Effector memory CD4-positive, alpha-beta T cell (primary cell): ENCODE measurements at regions not wholly inside any gene's neighbourhood (a gene's known extent, or its start where the extent isn't known, plus 50 kb on each side); places are given as distances from the start of the nearest gene placed in this dataset.
A peak's percentile ranks its signal among the peaks of the same experiment; 100 is the strongest.

Experiments
- DNase-seq, 3 donors: peaks; one replicate each; pipeline ENCODE4 v3.0.0-alpha.2; 2020
- H3K27ac ChIP-seq: 2 replicates; pipeline ENCODE4 v1.7.0; 2013; ENCODE audit warnings: mild to moderate bottlenecking, low read length, moderate library complexity; ENCODE audit not compliant: insufficient read depth, poor library complexity, severe bottlenecking
- H3K27me3 ChIP-seq: replicated peaks from 2 replicates; pipeline ENCODE4 v1.7.0; 2013; ENCODE audit warnings: mild to moderate bottlenecking, low read length; ENCODE audit not compliant: insufficient read depth, control insufficient read depth, poor library complexity, severe bottlenecking
- H3K36me3 ChIP-seq: 2 replicates; pipeline ENCODE4 v1.7.0; 2013; ENCODE audit warnings: mild to moderate bottlenecking, low read length, moderate library complexity; ENCODE audit not compliant: control insufficient read depth, insufficient read depth
- H3K4me1 ChIP-seq: 2 replicates; pipeline ENCODE4 v1.7.0; 2013; ENCODE audit warnings: low read length, mild to moderate bottlenecking; ENCODE audit not compliant: control insufficient read depth, insufficient read depth, poor library complexity, severe bottlenecking
- H3K4me3 ChIP-seq: 2 replicates; pipeline ENCODE4 v1.7.0; 2013; ENCODE audit warnings: low read length, low read depth, mild to moderate bottlenecking; ENCODE audit not compliant: insufficient read depth, poor library complexity, severe bottlenecking
- H3K9me3 ChIP-seq: 2 replicates; pipeline ENCODE4 v1.7.0; 2013; ENCODE audit warnings: mild to moderate bottlenecking, low read length, moderate library complexity; ENCODE audit not compliant: control insufficient read depth

GRCh38 chr7:128158370-128158769 is 82.7 kb upstream of the LEP start:
- no peaks in the 10 kb centered on the region for H3K9me3 ChIP-seq
- DNase-seq, result no peak
- no peaks in the 10 kb centered on the region for H3K4me1 ChIP-seq
- no peaks in the 10 kb centered on the region for H3K36me3 ChIP-seq
- no peak overlapping the region for H3K4me3 ChIP-seq
- H3K27me3 ChIP-seq, result peaks cover 7% of the 10 kb centered on the region
- H3K27ac ChIP-seq, result no peak overlapping the region

DNA sequence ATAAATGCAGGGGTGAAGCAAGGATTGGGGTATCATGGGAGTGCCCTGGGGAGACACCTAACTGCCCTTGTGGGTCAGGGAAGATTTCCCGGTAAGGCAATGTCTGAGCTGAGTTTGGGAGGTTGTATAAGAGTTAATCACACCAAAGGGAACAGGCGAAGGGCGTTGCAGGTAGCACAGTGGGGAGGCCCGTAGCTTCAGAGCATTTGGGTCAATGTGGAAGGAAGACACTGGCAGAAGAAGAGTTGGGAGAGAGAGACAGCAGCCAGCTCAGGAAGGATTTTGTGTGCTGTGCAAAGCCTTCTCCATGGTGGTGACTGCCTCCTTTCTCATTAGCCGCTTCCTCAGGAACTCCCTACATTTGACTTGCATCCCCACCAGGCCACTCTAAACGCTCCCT is 80.8 kb upstream of the LEP start:
- Histone ChIP-seq H3K27me3 (peaks cover 7% of the 10 kb centered on the region), H3K4me1 (no peaks in the 10 kb centered on the region), H3K9me3 (no peaks in the 10 kb centered on the region), H3K27ac (no peak overlapping the region), H3K36me3 (no peaks in the 10 kb centered on the region), H3K4me3 (no peak overlapping the region)
- DNase-seq, result no peak

DNA sequence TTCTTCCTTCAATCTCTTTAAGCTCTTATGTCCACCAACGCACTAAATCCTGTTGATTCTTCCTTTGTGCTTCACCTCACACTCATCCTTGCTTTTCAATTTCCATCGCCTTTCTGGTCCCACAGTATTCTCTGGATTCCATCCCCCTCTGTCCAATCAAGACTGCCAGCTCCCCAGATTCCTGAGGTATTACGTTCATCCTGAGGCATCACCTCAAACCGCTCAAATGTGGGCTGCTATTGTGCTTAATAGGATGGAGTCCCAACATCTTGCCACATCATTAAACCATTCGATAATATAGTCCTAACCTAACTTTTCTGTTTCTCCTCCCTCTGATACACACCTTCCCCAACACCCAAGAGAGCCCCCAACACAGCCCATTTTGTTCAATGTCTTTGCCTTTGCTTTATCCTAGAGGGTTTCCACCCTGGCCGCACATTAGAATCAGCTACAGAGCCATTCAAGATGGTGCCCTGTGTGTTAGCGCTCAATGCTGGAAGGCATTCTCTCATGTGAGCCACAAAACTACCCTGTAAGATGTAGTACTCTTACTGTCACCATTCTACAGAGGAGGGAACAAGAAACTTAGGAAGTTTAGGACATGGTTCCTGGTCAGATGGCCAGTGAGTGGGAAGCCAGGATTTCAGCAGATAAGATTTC is 79.5 kb upstream of the LEP start:
- no peaks in the 10 kb centered on the region for H3K4me1 ChIP-seq
- peaks cover 13% of the 10 kb centered on the region for H3K27me3 ChIP-seq
- no peak for DNase-seq
- no peak overlapping the region for H3K27ac ChIP-seq
- H3K36me3 ChIP-seq, result no peaks in the 10 kb centered on the region
- no peak overlapping the region for H3K4me3 ChIP-seq
- H3K9me3 ChIP-seq, result no peaks in the 10 kb centered on the region

- peaks cover 22% of the 10 kb centered on the region for H3K27me3 ChIP-seq
Measured at GRCh38 chr7:128162666-128163065, 78.4 kb upstream of the LEP start.

GRCh38 chr7:128163473-128163872 is 77.6 kb upstream of the LEP start:
- Histone ChIP-seq H3K27me3 (peaks cover 30% of the 10 kb centered on the region), H3K9me3 (no peaks in the 10 kb centered on the region), H3K27ac (no peak overlapping the region), H3K4me1 (peaks cover 7% of the 10 kb centered on the region), H3K36me3 (no peaks in the 10 kb centered on the region), H3K4me3 (no peak overlapping the region)
- DNase-seq, result no peak

More at GRCh38 chr7:128162666-128163065, 78.4 kb upstream of the LEP start:
- no peak for DNase-seq
- H3K27ac ChIP-seq, result no peak overlapping the region
- peaks cover under 1% of the 10 kb centered on the region for H3K4me1 ChIP-seq
- H3K36me3 ChIP-seq, result no peaks in the 10 kb centered on the region
- no peak overlapping the region for H3K4me3 ChIP-seq
- no peaks in the 10 kb centered on the region for H3K9me3 ChIP-seq

GRCh38 chr7:128164061-128164954 is 76.8 kb upstream of the LEP start:
- peaks cover 7% of the 10 kb centered on the region for H3K4me1 ChIP-seq
- no peak overlapping the region for H3K4me3 ChIP-seq
- DNase-seq, result no peak
- H3K27ac ChIP-seq, result no peak overlapping the region
- no peaks in the 10 kb centered on the region for H3K36me3 ChIP-seq
- no peaks in the 10 kb centered on the region for H3K9me3 ChIP-seq
- peaks cover 37% of the 10 kb centered on the region for H3K27me3 ChIP-seq

DNA sequence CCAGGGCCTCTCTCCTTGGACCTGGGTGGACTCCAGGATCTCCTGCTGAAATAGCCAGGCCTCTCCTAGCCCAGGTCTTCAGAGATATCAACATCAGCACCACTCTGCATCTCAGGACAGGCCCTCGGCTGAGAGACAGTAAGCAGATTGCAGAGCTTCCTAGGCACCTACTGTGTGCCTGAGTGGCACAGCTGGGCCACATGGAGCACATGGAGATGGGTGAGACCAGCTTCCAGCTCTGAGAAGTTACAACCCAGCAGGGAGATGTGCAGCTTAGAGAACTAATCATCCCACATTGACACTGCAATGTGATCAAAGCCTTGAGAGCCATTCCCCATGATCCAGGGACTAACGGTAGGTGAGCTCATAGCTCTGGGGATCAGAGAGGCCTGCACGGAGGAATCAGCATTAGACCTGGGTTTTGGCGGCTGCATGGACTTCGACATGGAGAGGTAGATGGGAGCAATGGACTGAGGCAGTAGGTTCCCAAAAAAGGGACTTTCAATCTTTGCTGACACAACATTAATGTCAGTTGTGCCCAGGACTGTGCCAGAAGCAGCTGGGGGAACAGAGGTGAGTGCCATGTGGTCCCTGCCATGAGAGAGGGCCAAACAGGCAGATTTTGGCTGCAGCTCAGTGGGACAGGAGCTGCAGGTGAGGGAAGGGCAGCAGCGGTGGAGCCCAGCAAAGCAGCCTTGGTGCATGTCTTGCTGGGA is 76.0 kb upstream of the LEP start:
- H3K27me3 ChIP-seq, result peaks cover 37% of the 10 kb centered on the region
- H3K9me3 ChIP-seq, result no peaks in the 10 kb centered on the region
- H3K27ac ChIP-seq, result no peak overlapping the region
- peaks cover 7% of the 10 kb centered on the region for H3K4me1 ChIP-seq
- H3K4me3 ChIP-seq, result no peak overlapping the region
- H3K36me3 ChIP-seq, result no peaks in the 10 kb centered on the region
- no peak for DNase-seq

DNA sequence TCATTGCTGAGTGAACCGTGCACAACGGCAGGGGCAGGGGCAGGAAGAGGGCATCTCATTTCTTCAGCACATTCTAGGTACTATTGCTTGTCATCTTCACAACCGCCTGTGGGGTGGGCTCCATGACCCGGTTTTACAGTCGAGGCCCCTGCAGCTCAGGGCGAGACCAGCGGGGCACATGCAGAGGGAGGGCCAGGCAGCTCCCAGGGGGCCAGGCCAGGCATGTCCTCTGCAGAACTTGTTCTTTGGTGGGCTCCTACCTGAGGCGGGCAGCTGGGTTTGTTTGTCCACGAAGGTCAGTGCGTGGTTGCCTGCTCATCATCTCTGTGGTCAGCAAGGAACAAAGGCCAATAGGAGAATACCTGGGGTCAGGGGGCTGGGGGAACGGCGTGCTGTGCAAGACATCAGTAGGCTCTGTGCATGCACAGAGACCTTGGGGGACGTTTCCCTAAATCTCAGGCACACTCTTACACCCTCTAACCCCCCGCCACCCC is 75.1 kb upstream of the LEP start:
- Histone ChIP-seq H3K36me3 (no peaks in the 10 kb centered on the region), H3K27ac (no peak overlapping the region), H3K4me1 (peaks cover 7% of the 10 kb centered on the region), H3K4me3 (no peak overlapping the region), H3K27me3 (peaks cover 37% of the 10 kb centered on the region), H3K9me3 (no peaks in the 10 kb centered on the region)
- no peak for DNase-seq

GRCh38 chr7:128166603-128167041 is 74.5 kb upstream of the LEP start:
- no peaks in the 10 kb centered on the region for H3K36me3 ChIP-seq
- peak overlapping the region; percentile 46 for H3K4me3 ChIP-seq
- peaks cover 37% of the 10 kb centered on the region for H3K27me3 ChIP-seq
- no peak for DNase-seq
- no peak overlapping the region for H3K27ac ChIP-seq
- H3K9me3 ChIP-seq, result no peaks in the 10 kb centered on the region
- H3K4me1 ChIP-seq, result peaks cover 7% of the 10 kb centered on the region
